HG02970 (cell line): ENCODE measurements at regions not wholly inside any gene's neighbourhood (a gene's known extent, or its start where the extent isn't known, plus 50 kb on each side); places are given as distances from the start of the nearest gene placed in this dataset.

Source experiments
- ATAC-seq: cut with Tn5 transposase; IDR thresholded peaks from one replicate; pipeline ENCODE4 v1.9.1; 2021; ENCODE audit warnings: mild to moderate bottlenecking, moderate library complexity, moderate number of reproducible peaks; ENCODE audit not compliant: unreplicated experiment, low FRiP score

GRCh38 chr3:194984622-194985021 lies 286.3 kb downstream of the XXYLT1 start:
- no peak for ATAC-seq

GRCh38 chr3:194985031-194985578 lies 285.9 kb downstream of the XXYLT1 start:
- no peak for ATAC-seq

- ATAC-seq, result no peak
These were observed 284.5 kb downstream of the XXYLT1 start for GRCh38 chr3:194986208-194987043.

DNA sequence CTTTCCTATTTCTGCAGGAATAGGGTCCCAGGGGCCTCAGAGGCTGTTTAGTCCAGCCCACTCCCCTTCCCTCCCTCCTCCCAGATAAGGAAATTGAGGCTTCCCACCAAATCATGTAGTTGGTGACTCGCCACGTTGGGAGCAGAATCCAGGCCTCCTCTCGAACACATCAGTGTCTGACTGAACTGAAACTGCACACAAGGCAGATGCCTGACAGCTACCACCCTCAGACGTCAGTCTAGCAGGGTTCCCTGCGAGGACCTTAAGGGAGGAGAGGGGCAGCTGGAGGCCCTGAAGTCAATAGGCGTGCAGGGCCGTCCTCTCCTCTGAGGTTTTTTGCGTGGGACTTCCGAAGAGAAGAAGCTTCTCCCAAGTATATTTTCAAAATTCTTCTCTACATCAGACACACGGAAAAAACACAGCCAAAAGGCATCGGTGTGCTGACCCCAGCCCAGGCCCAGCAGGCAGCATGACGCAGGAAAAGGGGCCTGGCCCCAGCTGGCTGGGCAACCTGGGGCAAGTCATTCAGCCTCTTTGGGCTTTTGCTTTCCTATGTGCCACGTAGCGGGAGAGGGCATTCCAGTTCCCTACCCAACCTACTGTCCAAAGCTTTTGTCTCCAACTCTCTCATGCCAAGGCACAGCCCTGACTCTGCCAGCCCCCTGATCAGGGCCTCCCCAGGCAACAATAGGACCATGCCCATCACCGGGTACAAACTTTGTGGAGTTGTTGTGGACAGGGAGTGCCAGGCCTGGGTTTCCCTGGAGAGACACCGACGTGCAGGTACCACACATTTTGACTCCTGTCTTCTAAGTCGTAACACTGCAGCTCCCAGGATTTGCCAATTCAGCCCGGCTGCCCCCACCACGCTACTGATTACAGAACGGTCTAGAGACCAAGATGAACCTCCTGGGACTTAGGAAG lies 283.1 kb downstream of the XXYLT1 start:
- ATAC-seq, result no peak

- ATAC-seq, result no peak
These were observed 282.3 kb downstream of the XXYLT1 start for GRCh38 chr3:194988495-194989165.

DNA sequence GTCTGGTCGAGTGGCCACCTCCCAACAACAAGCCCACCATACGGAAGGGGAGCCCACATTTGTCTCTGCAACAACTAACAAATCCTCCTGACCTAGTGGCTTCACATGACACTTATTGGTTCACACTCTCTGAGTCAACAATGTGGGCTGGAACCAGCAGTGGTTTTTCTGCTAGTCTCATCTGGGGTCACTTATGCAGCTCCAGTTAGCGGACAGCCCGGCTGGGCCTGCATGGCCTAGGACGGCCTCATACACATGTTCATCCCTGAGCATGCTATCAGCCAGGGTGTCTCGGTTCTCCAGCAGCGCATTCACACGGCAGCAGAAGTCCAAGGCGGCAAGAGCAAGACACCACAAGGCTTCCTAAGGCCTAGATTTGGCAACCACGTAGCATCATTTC lies 281.7 kb downstream of the XXYLT1 start:
- no peak for ATAC-seq

GRCh38 chr3:194990454-194991337 lies 280.3 kb downstream of the XXYLT1 start:
- ATAC-seq, result no peak

- no peak for ATAC-seq
These were observed 279.7 kb downstream of the XXYLT1 start for GRCh38 chr3:194991338-194991654.

DNA sequence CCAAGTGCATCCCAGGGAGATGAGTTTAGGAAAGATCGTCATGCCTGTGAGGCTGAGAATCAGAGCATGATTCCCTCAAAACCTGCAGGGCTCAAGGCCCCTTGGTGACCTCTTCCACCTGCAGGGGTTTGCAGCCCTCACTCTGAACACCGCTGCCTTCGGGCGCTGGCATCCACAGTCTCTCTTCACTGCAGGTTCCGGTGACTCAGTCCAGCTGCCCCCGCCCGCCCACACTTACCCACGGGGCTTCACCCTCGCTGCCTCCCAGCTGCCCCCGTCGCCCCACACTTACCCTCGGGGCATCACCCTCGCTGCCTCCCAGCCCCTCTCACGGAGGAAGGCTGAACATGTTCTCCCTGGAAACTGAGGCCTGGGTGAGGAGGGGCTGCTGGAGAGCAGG lies 277.1 kb downstream of the XXYLT1 start:
- no peak for ATAC-seq

DNA sequence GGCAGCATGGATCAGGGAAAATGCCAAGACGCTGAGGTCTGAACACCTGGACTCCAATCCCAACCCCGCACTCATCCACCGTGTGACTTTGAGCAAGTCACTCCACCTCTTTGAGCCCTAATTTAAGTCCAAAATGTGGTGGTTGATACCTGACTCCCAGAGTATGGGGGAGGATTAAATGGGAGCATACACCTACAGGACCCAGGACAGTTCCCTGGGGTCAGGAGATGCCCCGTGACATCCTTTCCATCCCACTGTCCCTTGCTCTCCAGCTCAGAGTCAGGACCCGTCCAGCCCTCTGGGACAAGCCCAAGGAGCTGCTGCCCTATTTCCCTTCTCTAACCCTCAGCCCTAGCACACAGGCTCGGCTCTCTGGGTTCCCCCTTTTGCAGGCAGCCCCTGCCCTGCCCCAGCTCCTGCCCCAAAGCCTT lies 276.4 kb downstream of the XXYLT1 start:
- no peak for ATAC-seq

- no peak for ATAC-seq
These were observed 275.6 kb downstream of the XXYLT1 start for GRCh38 chr3:194995334-194995733.

GRCh38 chr3:194995922-194996321 lies 275.0 kb downstream of the XXYLT1 start:
- ATAC-seq, result no peak

GRCh38 chr3:194996746-194997145 lies 274.2 kb downstream of the XXYLT1 start:
- no peak for ATAC-seq

GRCh38 chr3:194998417-194998816 lies 272.5 kb downstream of the XXYLT1 start:
- no peak for ATAC-seq

GRCh38 chr3:194998948-194999347 lies 272.0 kb downstream of the XXYLT1 start:
- no peak for ATAC-seq

DNA sequence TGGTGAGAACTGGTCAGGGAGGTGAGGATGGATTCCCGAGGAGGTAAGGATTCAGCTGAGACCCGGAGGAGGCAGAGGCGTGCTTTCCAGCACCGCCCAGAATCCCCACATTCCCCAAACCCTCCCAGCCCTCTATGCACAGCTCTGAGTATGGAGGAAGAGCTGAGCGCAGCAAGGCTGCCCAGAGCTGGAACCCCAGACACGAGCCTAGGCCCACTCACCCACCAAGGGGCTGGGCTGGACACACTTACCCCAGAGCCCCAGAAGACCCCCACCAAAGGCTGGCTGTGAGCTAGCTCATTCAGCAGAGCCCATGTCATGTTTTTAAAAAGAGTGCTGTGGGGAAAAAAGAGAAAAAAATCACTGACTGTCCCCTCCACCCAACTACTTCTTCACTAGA lies 271.5 kb downstream of the XXYLT1 start:
- ATAC-seq, result no peak

- ATAC-seq, result no peak
These were observed 269.7 kb downstream of the XXYLT1 start for GRCh38 chr3:195001261-195001660.

DNA sequence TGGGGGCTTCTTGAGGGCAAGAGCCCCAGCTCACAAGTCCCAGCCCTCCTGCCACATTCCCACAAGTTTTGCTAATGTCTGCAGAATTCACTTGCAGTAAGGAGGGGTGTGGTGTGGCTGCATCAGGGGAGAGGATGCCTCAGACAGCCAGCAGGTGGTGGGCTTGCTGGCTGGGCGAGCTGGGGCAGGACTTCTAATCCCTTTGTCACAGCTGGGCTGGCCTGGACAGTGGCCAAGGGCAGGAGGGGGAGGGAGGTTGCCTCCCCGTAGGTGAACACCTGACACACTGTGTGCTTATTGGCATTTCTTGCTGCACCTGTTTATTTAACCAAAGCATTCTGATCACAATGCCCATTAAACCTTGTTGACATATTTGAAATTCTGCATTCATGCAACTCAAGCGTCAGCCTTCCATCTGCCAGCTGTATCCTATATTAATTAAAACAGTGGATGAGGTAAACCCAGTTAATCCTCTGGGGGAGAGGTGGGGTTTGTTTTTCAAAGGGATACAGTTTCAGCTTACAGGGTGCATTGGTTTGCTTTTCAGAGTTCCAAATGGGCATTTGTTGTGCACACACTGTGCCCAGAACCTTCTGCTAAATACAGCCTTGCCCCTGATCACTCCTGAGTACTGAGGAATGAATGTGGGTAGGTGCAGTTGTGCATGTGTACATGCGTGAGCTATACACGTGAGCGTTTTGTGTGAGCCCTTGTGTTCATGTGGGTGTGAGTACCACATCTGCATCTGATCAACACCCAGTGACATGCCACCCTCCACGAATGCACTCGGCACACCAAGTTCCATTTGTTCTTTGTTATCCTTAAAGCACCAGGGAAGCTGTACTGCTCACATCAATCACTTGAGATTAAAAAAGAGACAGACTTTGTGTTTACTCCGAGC lies 268.7 kb downstream of the XXYLT1 start:
- ATAC-seq, result no peak
